Lower leg skin (tissue), 3 donors: ENCODE measurements at regions not wholly inside any gene's neighbourhood (a gene's known extent, or its start where the extent isn't known, plus 50 kb on each side); places are given as distances from the start of the nearest gene placed in this dataset.

Source experiments
- CTCF ChIP-seq, 3 donors: fragments of 450-650 bp; IDR thresholded peaks; one replicate each; pipeline ENCODE4 v1.5.1; 2016; ENCODE audit warnings: antibody characterized with exemption in 3 of 3, mild to moderate bottlenecking in 3 of 3, moderate library complexity in 2 of 3
- POLR2A ChIP-seq, 2 donors: fragments of 450-650 bp; IDR thresholded peaks; one replicate each; pipeline ENCODE4 v1.6.1; 2016 to 2017; ENCODE audit warnings: antibody characterized with exemption in 2 of 2, mild to moderate bottlenecking in 1 of 2, moderate library complexity in 1 of 2

DNA sequence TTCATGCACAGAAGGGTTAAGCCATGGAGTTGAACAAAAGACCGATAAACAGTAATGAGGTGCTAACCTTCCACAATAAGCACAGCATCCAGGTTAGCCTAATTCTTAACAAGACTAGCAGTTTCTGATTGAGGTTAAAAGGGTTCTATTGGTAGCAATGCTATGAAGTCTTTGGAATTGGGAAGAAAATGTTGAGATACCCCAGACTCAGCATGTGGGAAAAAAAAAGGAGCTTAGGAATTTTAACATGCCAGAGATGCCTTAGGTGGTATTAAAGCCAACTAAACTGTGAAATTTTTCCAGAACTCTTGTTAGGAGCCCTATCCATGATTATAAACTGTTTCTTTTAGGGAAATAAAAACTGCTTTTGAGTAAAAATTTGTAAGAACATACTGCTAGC, 391.7 kb downstream of the GABRG1 start:
- TF ChIP-seq CTCF (IDR thresholded peaks at IDR 0.05) (no peak), POLR2A (IDR thresholded peaks at IDR 0.05) (no peak)
